ENCODE measurements at regions not wholly inside any gene's neighbourhood (a gene's known extent, or its start where the extent isn't known, plus 50 kb on each side); places are given as distances from the start of the nearest gene placed in this dataset.
"Not testable (repeated sequence)": the region's sequence is repeated elsewhere in the genome, so short reads cannot be mapped to it uniquely, and the experiment has no call there.

- no peak for DNase-seq (ENCODE audit: low spot score)
Observed at GRCh38 chr10:42987575-42987974, 89.3 kb upstream of the RET start.

GRCh38 chr10:42988069-42988468 lies 88.8 kb upstream of the RET start:
- no peak for DNase-seq (ENCODE audit: low spot score)

- DNase-seq (ENCODE audit: low spot score), result no peak
Observed at GRCh38 chr10:42988517-42989395, 88.1 kb upstream of the RET start.

- no peak for DNase-seq (ENCODE audit: low spot score)
Observed at GRCh38 chr10:42989481-42989921, 87.4 kb upstream of the RET start.

GRCh38 chr10:42990016-42990720 lies 86.7 kb upstream of the RET start:
- DNase-seq (ENCODE audit: low spot score), result no peak

- DNase-seq (ENCODE audit: low spot score), result no peak
Observed at GRCh38 chr10:42990721-42991441, 86.0 kb upstream of the RET start.

- DNase-seq (ENCODE audit: low spot score), result no peak
Observed at GRCh38 chr10:42991442-42992098, 85.3 kb upstream of the RET start.

- DNase-seq (ENCODE audit: low spot score), result no peak
Observed at GRCh38 chr10:42992156-42992956, 84.5 kb upstream of the RET start.

- no peak for DNase-seq (ENCODE audit: low spot score)
Observed at GRCh38 chr10:42992957-42993390, 83.9 kb upstream of the RET start.

- not testable (repeated sequence) for DNase-seq (ENCODE audit: low spot score)
Observed at GRCh38 chr10:42994909-42995308, 82.0 kb upstream of the RET start.

- no peak for DNase-seq (ENCODE audit: low spot score)
Observed at GRCh38 chr10:42995537-42995936, 81.3 kb upstream of the RET start.

- DNase-seq (ENCODE audit: low spot score), result no peak
Observed at GRCh38 chr10:42996588-42996987, 80.3 kb upstream of the RET start.

GRCh38 chr10:42997151-42997848 lies 79.6 kb upstream of the RET start:
- no peak for DNase-seq (ENCODE audit: low spot score)

- DNase-seq (ENCODE audit: low spot score), result no peak
Observed at GRCh38 chr10:42997849-42998165, 79.1 kb upstream of the RET start.

- DNase-seq (ENCODE audit: low spot score), result no peak
Observed at GRCh38 chr10:42998481-42999384, 78.1 kb upstream of the RET start.

- DNase-seq (ENCODE audit: low spot score), result no peak
Observed at GRCh38 chr10:42999385-43000020, 77.4 kb upstream of the RET start.

GRCh38 chr10:43000021-43000411 lies 76.9 kb upstream of the RET start:
- no peak for DNase-seq (ENCODE audit: low spot score)

- no peak for DNase-seq (ENCODE audit: low spot score)
Observed at GRCh38 chr10:43000651-43001426, 76.0 kb upstream of the RET start.

Data from CD4-positive, alpha-beta T cell treated with Interleukin-6 at 100 ng/mL for 8 hours (primary cell).